ENCODE measurements at regions not wholly inside any gene's neighbourhood (a gene's known extent, or its start where the extent isn't known, plus 50 kb on each side); places are given as distances from the start of the nearest gene placed in this dataset.

- no peak for ATAC-seq
- TF ChIP-seq ESRRG (CRISPR knock-in tag; IDR thresholded peaks at IDR 0.05), result no peak
- TF ChIP-seq, protein P1, sequence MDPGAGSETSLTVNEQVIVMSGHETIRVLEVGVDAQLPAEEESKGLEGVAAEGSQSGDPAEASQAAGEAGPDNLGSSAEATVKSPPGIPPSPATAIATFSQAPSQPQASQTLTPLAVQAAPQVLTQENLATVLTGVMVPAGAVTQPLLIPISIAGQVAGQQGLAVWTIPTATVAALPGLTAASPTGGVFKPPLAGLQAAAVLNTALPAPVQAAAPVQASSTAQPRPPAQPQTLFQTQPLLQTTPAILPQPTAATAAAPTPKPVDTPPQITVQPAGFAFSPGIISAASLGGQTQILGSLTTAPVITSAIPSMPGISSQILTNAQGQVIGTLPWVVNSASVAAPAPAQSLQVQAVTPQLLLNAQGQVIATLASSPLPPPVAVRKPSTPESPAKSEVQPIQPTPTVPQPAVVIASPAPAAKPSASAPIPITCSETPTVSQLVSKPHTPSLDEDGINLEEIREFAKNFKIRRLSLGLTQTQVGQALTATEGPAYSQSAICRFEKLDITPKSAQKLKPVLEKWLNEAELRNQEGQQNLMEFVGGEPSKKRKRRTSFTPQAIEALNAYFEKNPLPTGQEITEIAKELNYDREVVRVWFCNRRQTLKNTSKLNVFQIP (CRISPR knock-in tag; IDR thresholded peaks at IDR 0.05; ENCODE audit: borderline replicate concordance, low read depth), result no peak
- TF ChIP-seq ARNTL (CRISPR knock-in tag; IDR thresholded peaks at IDR 0.05; ENCODE audit: borderline replicate concordance, low read depth), result no peak
- TF ChIP-seq PPARA (CRISPR knock-in tag; IDR thresholded peaks at IDR 0.05; ENCODE audit: borderline replicate concordance), result no peak
- TF ChIP-seq ZNF8 (CRISPR knock-in tag; IDR thresholded peaks at IDR 0.05), result no peak
- TF ChIP-seq ZFP30 (CRISPR knock-in tag; IDR thresholded peaks at IDR 0.05), result no peak
- no peak for TF ChIP-seq CSRNP3 (CRISPR knock-in tag; IDR thresholded peaks at IDR 0.05)
- no peak for TF ChIP-seq RARB (CRISPR knock-in tag; IDR thresholded peaks at IDR 0.05)
- no peak for TF ChIP-seq GLIS3 (CRISPR knock-in tag; IDR thresholded peaks at IDR 0.05)
- TF ChIP-seq, protein P2, sequence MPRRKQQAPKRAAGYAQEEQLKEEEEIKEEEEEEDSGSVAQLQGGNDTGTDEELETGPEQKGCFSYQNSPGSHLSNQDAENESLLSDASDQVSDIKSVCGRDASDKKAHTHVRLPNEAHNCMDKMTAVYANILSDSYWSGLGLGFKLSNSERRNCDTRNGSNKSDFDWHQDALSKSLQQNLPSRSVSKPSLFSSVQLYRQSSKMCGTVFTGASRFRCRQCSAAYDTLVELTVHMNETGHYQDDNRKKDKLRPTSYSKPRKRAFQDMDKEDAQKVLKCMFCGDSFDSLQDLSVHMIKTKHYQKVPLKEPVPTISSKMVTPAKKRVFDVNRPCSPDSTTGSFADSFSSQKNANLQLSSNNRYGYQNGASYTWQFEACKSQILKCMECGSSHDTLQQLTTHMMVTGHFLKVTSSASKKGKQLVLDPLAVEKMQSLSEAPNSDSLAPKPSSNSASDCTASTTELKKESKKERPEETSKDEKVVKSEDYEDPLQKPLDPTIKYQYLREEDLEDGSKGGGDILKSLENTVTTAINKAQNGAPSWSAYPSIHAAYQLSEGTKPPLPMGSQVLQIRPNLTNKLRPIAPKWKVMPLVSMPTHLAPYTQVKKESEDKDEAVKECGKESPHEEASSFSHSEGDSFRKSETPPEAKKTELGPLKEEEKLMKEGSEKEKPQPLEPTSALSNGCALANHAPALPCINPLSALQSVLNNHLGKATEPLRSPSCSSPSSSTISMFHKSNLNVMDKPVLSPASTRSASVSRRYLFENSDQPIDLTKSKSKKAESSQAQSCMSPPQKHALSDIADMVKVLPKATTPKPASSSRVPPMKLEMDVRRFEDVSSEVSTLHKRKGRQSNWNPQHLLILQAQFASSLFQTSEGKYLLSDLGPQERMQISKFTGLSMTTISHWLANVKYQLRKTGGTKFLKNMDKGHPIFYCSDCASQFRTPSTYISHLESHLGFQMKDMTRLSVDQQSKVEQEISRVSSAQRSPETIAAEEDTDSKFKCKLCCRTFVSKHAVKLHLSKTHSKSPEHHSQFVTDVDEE (CRISPR knock-in tag; IDR thresholded peaks at IDR 0.05), result no peak
- TF ChIP-seq ZNF70 (CRISPR knock-in tag; IDR thresholded peaks at IDR 0.05), result no peak
- TF ChIP-seq SNAI2 (CRISPR knock-in tag; IDR thresholded peaks at IDR 0.05), result no peak
- no peak for TF ChIP-seq ISL1 (CRISPR knock-in tag; IDR thresholded peaks at IDR 0.05)
- TF ChIP-seq TOX (CRISPR knock-in tag; IDR thresholded peaks at IDR 0.05; ENCODE audit: borderline replicate concordance), result no peak
- no peak for TF ChIP-seq TCF4 (CRISPR knock-in tag; IDR thresholded peaks at IDR 0.05; ENCODE audit: borderline replicate concordance)
- no peak for TF ChIP-seq ZNF565 (CRISPR knock-in tag; conservative IDR thresholded peaks at IDR 0.05; ENCODE audit: low read depth)
- TF ChIP-seq ZFP3 (CRISPR knock-in tag; IDR thresholded peaks at IDR 0.05), result no peak
- TF ChIP-seq BACH2 (CRISPR knock-in tag; IDR thresholded peaks at IDR 0.05; ENCODE audit: borderline replicate concordance), result no peak
Measured at GRCh38 chr4:152091405-152091804, 330.6 kb upstream of the GATB start.

DNA sequence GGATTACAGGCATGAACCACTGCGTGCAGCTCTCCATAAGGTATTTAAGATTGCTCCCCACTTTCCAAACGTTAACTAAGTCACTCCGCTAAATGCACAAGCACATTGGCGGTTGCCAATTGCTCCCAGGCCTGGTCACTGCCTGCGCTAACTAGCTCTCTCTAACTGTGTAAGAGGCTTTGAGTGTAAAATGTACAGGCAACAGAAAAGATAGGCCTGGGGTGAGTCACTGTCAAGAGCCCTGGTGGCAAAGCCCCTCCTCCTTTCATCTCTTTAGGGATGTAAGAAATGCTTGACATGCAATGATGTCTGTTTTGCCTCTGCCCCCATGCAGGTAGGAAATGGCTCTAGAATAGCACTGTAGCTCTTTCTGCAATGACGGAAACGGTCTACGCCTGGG lies 329.7 kb upstream of the GATB start:
- TF ChIP-seq ZFP3 (CRISPR knock-in tag; IDR thresholded peaks at IDR 0.05), result no peak
- peak; percentile 35; the same call in 1 of the 2 replicates for TF ChIP-seq ZNF70 (CRISPR knock-in tag; IDR thresholded peaks at IDR 0.05)
- TF ChIP-seq TCF4 (CRISPR knock-in tag; IDR thresholded peaks at IDR 0.05; ENCODE audit: borderline replicate concordance), result no peak
- TF ChIP-seq, protein P1 (CRISPR knock-in tag; IDR thresholded peaks at IDR 0.05; ENCODE audit: borderline replicate concordance, low read depth), result no peak
- TF ChIP-seq, protein P3, sequence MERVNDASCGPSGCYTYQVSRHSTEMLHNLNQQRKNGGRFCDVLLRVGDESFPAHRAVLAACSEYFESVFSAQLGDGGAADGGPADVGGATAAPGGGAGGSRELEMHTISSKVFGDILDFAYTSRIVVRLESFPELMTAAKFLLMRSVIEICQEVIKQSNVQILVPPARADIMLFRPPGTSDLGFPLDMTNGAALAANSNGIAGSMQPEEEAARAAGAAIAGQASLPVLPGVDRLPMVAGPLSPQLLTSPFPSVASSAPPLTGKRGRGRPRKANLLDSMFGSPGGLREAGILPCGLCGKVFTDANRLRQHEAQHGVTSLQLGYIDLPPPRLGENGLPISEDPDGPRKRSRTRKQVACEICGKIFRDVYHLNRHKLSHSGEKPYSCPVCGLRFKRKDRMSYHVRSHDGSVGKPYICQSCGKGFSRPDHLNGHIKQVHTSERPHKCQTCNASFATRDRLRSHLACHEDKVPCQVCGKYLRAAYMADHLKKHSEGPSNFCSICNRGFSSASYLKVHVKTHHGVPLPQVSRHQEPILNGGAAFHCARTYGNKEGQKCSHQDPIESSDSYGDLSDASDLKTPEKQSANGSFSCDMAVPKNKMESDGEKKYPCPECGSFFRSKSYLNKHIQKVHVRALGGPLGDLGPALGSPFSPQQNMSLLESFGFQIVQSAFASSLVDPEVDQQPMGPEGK (CRISPR knock-in tag; IDR thresholded peaks at IDR 0.05; ENCODE audit: borderline replicate concordance), result no peak
- TF ChIP-seq CSDC2 (CRISPR knock-in tag; IDR thresholded peaks at IDR 0.05), result no peak
- peak; percentile 83 for ATAC-seq

GRCh38 chr4:152089584-152089983 lies 328.8 kb upstream of the GATB start:
- ATAC-seq, result no peak
- no peak for TF ChIP-seq ZNF8 (CRISPR knock-in tag; IDR thresholded peaks at IDR 0.05)
- no peak for TF ChIP-seq GLIS3 (CRISPR knock-in tag; IDR thresholded peaks at IDR 0.05)
- TF ChIP-seq TOX (CRISPR knock-in tag; IDR thresholded peaks at IDR 0.05; ENCODE audit: borderline replicate concordance), result no peak
- TF ChIP-seq ARNTL (CRISPR knock-in tag; IDR thresholded peaks at IDR 0.05; ENCODE audit: borderline replicate concordance, low read depth), result no peak
- no peak for TF ChIP-seq CSDC2 (CRISPR knock-in tag; IDR thresholded peaks at IDR 0.05)
- TF ChIP-seq BACH2 (CRISPR knock-in tag; IDR thresholded peaks at IDR 0.05; ENCODE audit: borderline replicate concordance), result no peak
- no peak for TF ChIP-seq SNAI2 (CRISPR knock-in tag; IDR thresholded peaks at IDR 0.05)
- no peak for TF ChIP-seq ESRRG (CRISPR knock-in tag; IDR thresholded peaks at IDR 0.05)
- TF ChIP-seq, protein P1 (CRISPR knock-in tag; IDR thresholded peaks at IDR 0.05; ENCODE audit: borderline replicate concordance, low read depth), result no peak
- TF ChIP-seq, protein P3 (CRISPR knock-in tag; IDR thresholded peaks at IDR 0.05; ENCODE audit: borderline replicate concordance), result no peak
- TF ChIP-seq, protein P4, sequence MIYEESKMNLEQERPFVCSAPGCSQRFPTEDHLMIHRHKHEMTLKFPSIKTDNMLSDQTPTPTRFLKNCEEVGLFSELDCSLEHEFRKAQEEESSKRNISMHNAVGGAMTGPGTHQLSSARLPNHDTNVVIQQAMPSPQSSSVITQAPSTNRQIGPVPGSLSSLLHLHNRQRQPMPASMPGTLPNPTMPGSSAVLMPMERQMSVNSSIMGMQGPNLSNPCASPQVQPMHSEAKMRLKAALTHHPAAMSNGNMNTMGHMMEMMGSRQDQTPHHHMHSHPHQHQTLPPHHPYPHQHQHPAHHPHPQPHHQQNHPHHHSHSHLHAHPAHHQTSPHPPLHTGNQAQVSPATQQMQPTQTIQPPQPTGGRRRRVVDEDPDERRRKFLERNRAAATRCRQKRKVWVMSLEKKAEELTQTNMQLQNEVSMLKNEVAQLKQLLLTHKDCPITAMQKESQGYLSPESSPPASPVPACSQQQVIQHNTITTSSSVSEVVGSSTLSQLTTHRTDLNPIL (CRISPR knock-in tag; IDR thresholded peaks at IDR 0.05; ENCODE audit: low read depth), result no peak
